SK-N-SH (cell line): ENCODE measurements at regions not wholly inside any gene's neighbourhood (a gene's known extent, or its start where the extent isn't known, plus 50 kb on each side); places are given as distances from the start of the nearest gene placed in this dataset.
"Not testable (repeated sequence)": the region's sequence is repeated elsewhere in the genome, so short reads cannot be mapped to it uniquely, and the experiment has no call there.

Experiments
- CTCF ChIA-PET: fragments of 300-600, 350-600 bp; formaldehyde crosslinking; extraction: SDS; loops from one replicate; lab custom pipeline; 2021; lab: Yijun Ruan, JAX
- POLR2A ChIA-PET: fragments of 350-600 bp; sonication (Branson Sonifier 250); formaldehyde crosslinking; extraction: SDS; loops from one replicate; lab custom pipeline; 2020; ENCODE audit warnings: antibody characterized with exemption, inconsistent platforms; lab: Yijun Ruan, JAX
- DNase-seq: peaks from one replicate; pipeline ENCODE4 v3.0.0; 2012
- H2AFZ ChIP-seq: fragments of 200-600 bp; sonication (generic); 2 replicates; pipeline ENCODE4 v1.8.1; 2016; ENCODE audit warnings: antibody characterized with exemption, mild to moderate bottlenecking, low read depth
- H3F3A ChIP-seq: fragments of 200-600 bp; sonication (generic); replicated peaks from 2 replicates; pipeline ENCODE3; 2016; ENCODE audit warnings: antibody characterized with exemption, mild to moderate bottlenecking; ENCODE audit not compliant: insufficient read depth
- H3K27ac ChIP-seq, 2 experiments: fragments of 200-500 bp in 1 of 2; fragments of 200-600 bp in 1 of 2; sonication (Bioruptor generic) in 1 of 2; sonication (generic), shearing (Covaris generic) in 1 of 2; 2 replicates each; pipeline versions ENCODE4 v1.5.1 to v1.6.1; 2014 to 2016; ENCODE audit warnings: low read depth in 2 of 2, inconsistent platforms in 1 of 2, low read length in 1 of 2, mild to moderate bottlenecking in 1 of 2, mixed read lengths in 1 of 2
- H3K27me3 ChIP-seq: fragments of 200-600 bp; sonication (generic), shearing (Covaris generic); 2 replicates; pipeline ENCODE4 v1.6.1; 2016; ENCODE audit warnings: mixed run types; ENCODE audit not compliant: insufficient read depth
- H3K36me3 ChIP-seq, 2 experiments: fragments of 200-500 bp in 1 of 2; fragments of 200-600 bp in 1 of 2; sonication (Bioruptor generic) in 1 of 2; sonication (generic) in 1 of 2; replicated peaks in 1 of 2; 2 replicates each; pipeline versions ENCODE3 to v1.5.1; 2014 to 2016; ENCODE audit warnings: low read length in 1 of 2, mild to moderate bottlenecking in 1 of 2; ENCODE audit not compliant: insufficient read depth in 2 of 2, control insufficient read depth in 1 of 2
- H3K4me1 ChIP-seq, 2 experiments: fragments of 200-500 bp in 1 of 2; fragments of 200-600 bp in 1 of 2; sonication (Bioruptor generic) in 1 of 2; sonication (generic), shearing (Covaris generic) in 1 of 2; 2 replicates each; pipeline versions ENCODE4 v1.5.1 to v1.6.1; 2014 to 2016; ENCODE audit warnings: low read depth in 1 of 2, low read length in 1 of 2, mixed run types in 1 of 2; ENCODE audit not compliant: insufficient read depth in 2 of 2, control insufficient read depth in 1 of 2
- H3K4me2 ChIP-seq: fragments of 200-600 bp; sonication (generic), shearing (Covaris generic); 2 replicates; pipeline ENCODE4 v1.6.1; 2017; ENCODE audit warnings: mixed run types
- H3K4me3 ChIP-seq, 2 experiments: fragments of 200-500 bp in 1 of 2; fragments of 200-600 bp in 1 of 2; sonication (Bioruptor generic) in 1 of 2; sonication (generic), shearing (Covaris generic) in 1 of 2; 2 replicates each; pipeline versions ENCODE4 v1.5.1 to v1.8.1; 2014 to 2016; ENCODE audit warnings: low read depth in 2 of 2, inconsistent platforms in 1 of 2, low read length in 1 of 2, mild to moderate bottlenecking in 1 of 2, mixed read lengths in 1 of 2, moderate library complexity in 1 of 2
- H3K79me2 ChIP-seq: fragments of 200-600 bp; sonication (generic); 2 replicates; pipeline ENCODE4 v1.8.1; 2017; ENCODE audit warnings: mild to moderate bottlenecking; ENCODE audit not compliant: insufficient read depth
- H3K9ac ChIP-seq: fragments of 200-600 bp; sonication (generic); 2 replicates; pipeline ENCODE4 v1.6.1; 2017; ENCODE audit warnings: mixed run types
- H3K9me2 ChIP-seq: fragments of 200-600 bp; sonication (generic); 2 replicates; pipeline ENCODE4 v1.6.1; 2017; ENCODE audit warnings: mixed run types
- H3K9me3 ChIP-seq: fragments of 200-600 bp; sonication (generic); 2 replicates; pipeline ENCODE4 v1.6.1; 2017; ENCODE audit warnings: mixed run types, mild to moderate bottlenecking, moderate library complexity
- H4K20me1 ChIP-seq: fragments of 200-600 bp; sonication (generic); 2 replicates; pipeline ENCODE4 v1.6.1; 2017; ENCODE audit warnings: mild to moderate bottlenecking, mixed run types; ENCODE audit not compliant: insufficient read depth
- FOXJ3 ChIP-seq: sonication (generic); formaldehyde crosslinking; IDR thresholded peaks from 2 replicates; pipeline ENCODE4 v1.5.1; 2020; ENCODE audit warnings: mild to moderate bottlenecking, missing genetic modification reagents
- FOXM1 ChIP-seq: IDR thresholded peaks from 2 replicates; pipeline ENCODE4 v1.4.0; 2012; ENCODE audit warnings: low read depth, mild to moderate bottlenecking
- GATA2 ChIP-seq: sonication (generic); formaldehyde crosslinking; IDR thresholded peaks from 2 replicates; pipeline ENCODE4 v1.5.0; 2020; ENCODE audit warnings: mild to moderate bottlenecking, missing genetic modification reagents
- JUND ChIP-seq: IDR thresholded peaks from 2 replicates; pipeline ENCODE4 v1.4.0; 2012
- MEF2A ChIP-seq: IDR thresholded peaks from 2 replicates; pipeline ENCODE4 v1.4.0; 2012; ENCODE audit warnings: low read depth, borderline replicate concordance
- MXI1 ChIP-seq: IDR thresholded peaks from 2 replicates; pipeline ENCODE4 v1.6.1; 2012; ENCODE audit warnings: mild to moderate bottlenecking, low read depth, low read length, improper control_type of control experiment
- NRF1 ChIP-seq: IDR thresholded peaks from 2 replicates; pipeline ENCODE4 v1.6.1; 2012; ENCODE audit warnings: low read depth, mild to moderate bottlenecking, low read length
- PBX3 ChIP-seq: IDR thresholded peaks from 2 replicates; pipeline ENCODE4; 2012
- RAD21 ChIP-seq: IDR thresholded peaks from 2 replicates; pipeline ENCODE4 v1.6.1; 2012; ENCODE audit warnings: mild to moderate bottlenecking, low read length
- RXRA ChIP-seq: IDR thresholded peaks from 2 replicates; pipeline ENCODE4 v1.4.0; 2012; ENCODE audit warnings: low read depth, mild to moderate bottlenecking, borderline replicate concordance
- SMC3 ChIP-seq: IDR thresholded peaks from 2 replicates; pipeline ENCODE4 v1.6.1; 2012; ENCODE audit warnings: low read depth, low read length, improper control_type of control experiment
- USF1 ChIP-seq: IDR thresholded peaks from 2 replicates; pipeline ENCODE4 v1.4.0; 2012; ENCODE audit warnings: low read depth, borderline replicate concordance
- YY1 ChIP-seq: IDR thresholded peaks from 2 replicates; pipeline ENCODE4 v1.4.0; 2012; ENCODE audit warnings: low read depth, mild to moderate bottlenecking
- ZBTB33 ChIP-seq: IDR thresholded peaks from 2 replicates; pipeline ENCODE4 v1.4.0; 2012; ENCODE audit warnings: low read depth, borderline replicate concordance
- WGBS: methylation state at CpG from one replicate; pipeline ENCODE4 v1.1.6; 2017; ENCODE audit warnings: low lambda C conversion rate; 5-methylcytosine and 5-hydroxymethylcytosine counted together
- TF ChIP-seq, protein P1 (sequence below): IDR thresholded peaks from 2 replicates; pipeline ENCODE4 v1.4.0; 2012; ENCODE audit warnings: low read depth
- TF ChIP-seq, protein P2 (sequence below): IDR thresholded peaks from 2 replicates; pipeline ENCODE4 v1.6.1; 2012; ENCODE audit warnings: mild to moderate bottlenecking, low read depth, low read length, moderate library complexity

DNA sequence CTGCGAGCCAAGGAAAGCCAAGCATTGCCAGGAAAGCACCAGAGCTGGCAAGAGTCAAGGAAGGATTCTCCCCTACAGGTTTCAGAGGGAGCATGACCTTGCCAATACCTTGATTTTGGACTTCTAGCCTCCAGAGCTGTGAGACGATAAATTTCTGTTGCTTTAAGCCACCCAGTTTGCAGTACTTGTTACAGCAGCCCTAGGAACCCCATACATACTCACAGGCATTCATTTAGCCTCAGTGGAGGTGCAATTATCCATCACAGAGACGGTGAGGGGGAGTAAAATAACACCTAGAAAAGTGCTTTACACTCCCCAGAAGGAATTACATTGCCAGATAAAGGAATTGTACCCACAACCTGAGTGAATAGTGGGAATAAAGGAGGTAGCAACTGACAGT, 167.4 kb upstream of the NFIA start:
- ChIA-PET CTCF (no interaction called here), POLR2A (no interaction called here)
- no peak overlapping the region for H3K27ac ChIP-seq
- TF ChIP-seq USF1 (no peak), NRF1 (no peak), FOXM1 (no peak), MXI1 (no peak), SMC3 (no peak), PBX3 (no peak), JUND (no peak), GATA2 (CRISPR knock-in tag) (no peak), RAD21 (no peak), RXRA (no peak), MEF2A (no peak), ZBTB33 (no peak), FOXJ3 (CRISPR knock-in tag) (no peak), YY1 (no peak)
- TF ChIP-seq, protein P1, sequence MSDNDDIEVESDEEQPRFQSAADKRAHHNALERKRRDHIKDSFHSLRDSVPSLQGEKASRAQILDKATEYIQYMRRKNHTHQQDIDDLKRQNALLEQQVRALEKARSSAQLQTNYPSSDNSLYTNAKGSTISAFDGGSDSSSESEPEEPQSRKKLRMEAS, result no peak
- TF ChIP-seq, protein P2, sequence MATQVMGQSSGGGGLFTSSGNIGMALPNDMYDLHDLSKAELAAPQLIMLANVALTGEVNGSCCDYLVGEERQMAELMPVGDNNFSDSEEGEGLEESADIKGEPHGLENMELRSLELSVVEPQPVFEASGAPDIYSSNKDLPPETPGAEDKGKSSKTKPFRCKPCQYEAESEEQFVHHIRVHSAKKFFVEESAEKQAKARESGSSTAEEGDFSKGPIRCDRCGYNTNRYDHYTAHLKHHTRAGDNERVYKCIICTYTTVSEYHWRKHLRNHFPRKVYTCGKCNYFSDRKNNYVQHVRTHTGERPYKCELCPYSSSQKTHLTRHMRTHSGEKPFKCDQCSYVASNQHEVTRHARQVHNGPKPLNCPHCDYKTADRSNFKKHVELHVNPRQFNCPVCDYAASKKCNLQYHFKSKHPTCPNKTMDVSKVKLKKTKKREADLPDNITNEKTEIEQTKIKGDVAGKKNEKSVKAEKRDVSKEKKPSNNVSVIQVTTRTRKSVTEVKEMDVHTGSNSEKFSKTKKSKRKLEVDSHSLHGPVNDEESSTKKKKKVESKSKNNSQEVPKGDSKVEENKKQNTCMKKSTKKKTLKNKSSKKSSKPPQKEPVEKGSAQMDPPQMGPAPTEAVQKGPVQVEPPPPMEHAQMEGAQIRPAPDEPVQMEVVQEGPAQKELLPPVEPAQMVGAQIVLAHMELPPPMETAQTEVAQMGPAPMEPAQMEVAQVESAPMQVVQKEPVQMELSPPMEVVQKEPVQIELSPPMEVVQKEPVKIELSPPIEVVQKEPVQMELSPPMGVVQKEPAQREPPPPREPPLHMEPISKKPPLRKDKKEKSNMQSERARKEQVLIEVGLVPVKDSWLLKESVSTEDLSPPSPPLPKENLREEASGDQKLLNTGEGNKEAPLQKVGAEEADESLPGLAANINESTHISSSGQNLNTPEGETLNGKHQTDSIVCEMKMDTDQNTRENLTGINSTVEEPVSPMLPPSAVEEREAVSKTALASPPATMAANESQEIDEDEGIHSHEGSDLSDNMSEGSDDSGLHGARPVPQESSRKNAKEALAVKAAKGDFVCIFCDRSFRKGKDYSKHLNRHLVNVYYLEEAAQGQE, result no peak
- no peaks in the 10 kb centered on the region for H3K36me3 ChIP-seq
- no peaks in the 10 kb centered on the region for H3K27me3 ChIP-seq
- peaks cover 0 to 22% of the 10 kb centered on the region in 2 experiments; a peak in 1 of 4 replicates for H3K4me1 ChIP-seq
- H3K4me3 ChIP-seq, result no peak overlapping the region
- no peaks in the 10 kb centered on the region for H3F3A ChIP-seq
- H4K20me1 ChIP-seq, result no peaks in the 10 kb centered on the region
- no peaks in the 10 kb centered on the region for H3K9me2 ChIP-seq
- H3K9ac ChIP-seq, result no peak overlapping the region
- no peak overlapping the region for H2AFZ ChIP-seq
- WGBS, result 56% methylated on average over 3 of the region's 3 CpGs
- H3K79me2 ChIP-seq, result no peaks in the 10 kb centered on the region
- no peaks in the 10 kb centered on the region for H3K9me3 ChIP-seq
- no peak overlapping the region for H3K4me2 ChIP-seq
- no peak for DNase-seq

DNA sequence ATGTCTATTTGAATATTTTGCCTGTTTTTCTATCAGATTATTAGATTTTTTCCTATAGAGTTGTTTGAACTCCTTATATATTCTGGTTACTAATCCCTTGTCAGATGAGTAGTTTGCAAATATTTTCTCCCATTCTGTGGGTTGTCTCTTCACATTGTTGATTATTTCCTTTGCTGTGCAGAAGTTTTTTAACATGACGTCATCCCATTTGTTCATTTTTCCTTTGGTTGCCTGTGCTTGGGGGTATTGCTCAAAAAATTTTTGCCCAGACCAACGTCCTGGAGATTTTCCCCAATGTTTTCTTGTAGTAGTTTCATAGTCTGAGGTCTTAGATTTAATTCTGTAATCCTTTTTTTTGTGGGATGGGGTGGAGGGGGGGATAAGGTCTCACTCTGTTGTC, 168.7 kb upstream of the NFIA start:
- H2AFZ ChIP-seq, H4K20me1 ChIP-seq, H3K9ac ChIP-seq, CTCF ChIA-PET, H3K36me3 ChIP-seq, H3K79me2 ChIP-seq, H3K9me3 ChIP-seq, H3F3A ChIP-seq, H3K27me3 ChIP-seq, H3K9me2 ChIP-seq, POLR2A ChIA-PET, H3K27ac ChIP-seq, H3K4me2 ChIP-seq, DNase-seq, H3K4me3 ChIP-seq: not testable (repeated sequence)
- H3K4me1 ChIP-seq, result peaks cover 0 to 22% of the 10 kb centered on the region in 2 experiments; a peak in 1 of 4 replicates
- WGBS, result 62% methylated on average over 2 of the region's 2 CpGs
